RCC 7860 (cell line): ENCODE measurements at regions not wholly inside any gene's neighbourhood (a gene's known extent, or its start where the extent isn't known, plus 50 kb on each side); places are given as distances from the start of the nearest gene placed in this dataset.
"Not testable (repeated sequence)": the region's sequence is repeated elsewhere in the genome, so short reads cannot be mapped to it uniquely, and the experiment has no call there.

Experiments used
- DNase-seq: peaks from one replicate; pipeline ENCODE4 v3.0.0-alpha.2; 2015; ENCODE audit warnings: low spot score
- FAIRE-seq: peaks from 2 replicates; lab custom pipeline; 2012; peaks lifted over from hg19 to GRCh38; lab: Jason Lieb, UNC

DNA sequence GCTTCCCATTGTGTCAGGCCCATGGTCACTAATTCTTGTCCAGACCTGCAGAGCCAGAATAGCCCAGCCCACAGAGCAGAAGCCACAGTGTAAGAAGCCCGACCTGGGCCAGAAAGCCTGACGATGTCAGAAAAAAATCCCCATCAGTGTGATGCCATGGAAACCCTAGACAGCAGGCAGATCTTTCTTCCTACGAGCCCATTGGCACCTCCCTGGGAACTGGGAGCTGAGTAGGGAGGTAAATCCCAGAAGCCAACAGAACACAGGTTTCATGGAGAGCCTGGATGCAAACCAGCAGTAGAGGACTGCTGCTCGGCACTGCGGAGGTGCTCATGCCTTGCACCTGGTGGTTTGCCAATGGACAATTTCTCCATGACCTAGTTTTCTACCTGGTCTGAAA is 82.2 kb upstream of the SLC22A16 start:
- FAIRE-seq (no peak), DNase-seq (no peak)

GRCh38 chr6:110557199-110557598 is 80.8 kb upstream of the SLC22A16 start:
- no peak for DNase-seq

DNA sequence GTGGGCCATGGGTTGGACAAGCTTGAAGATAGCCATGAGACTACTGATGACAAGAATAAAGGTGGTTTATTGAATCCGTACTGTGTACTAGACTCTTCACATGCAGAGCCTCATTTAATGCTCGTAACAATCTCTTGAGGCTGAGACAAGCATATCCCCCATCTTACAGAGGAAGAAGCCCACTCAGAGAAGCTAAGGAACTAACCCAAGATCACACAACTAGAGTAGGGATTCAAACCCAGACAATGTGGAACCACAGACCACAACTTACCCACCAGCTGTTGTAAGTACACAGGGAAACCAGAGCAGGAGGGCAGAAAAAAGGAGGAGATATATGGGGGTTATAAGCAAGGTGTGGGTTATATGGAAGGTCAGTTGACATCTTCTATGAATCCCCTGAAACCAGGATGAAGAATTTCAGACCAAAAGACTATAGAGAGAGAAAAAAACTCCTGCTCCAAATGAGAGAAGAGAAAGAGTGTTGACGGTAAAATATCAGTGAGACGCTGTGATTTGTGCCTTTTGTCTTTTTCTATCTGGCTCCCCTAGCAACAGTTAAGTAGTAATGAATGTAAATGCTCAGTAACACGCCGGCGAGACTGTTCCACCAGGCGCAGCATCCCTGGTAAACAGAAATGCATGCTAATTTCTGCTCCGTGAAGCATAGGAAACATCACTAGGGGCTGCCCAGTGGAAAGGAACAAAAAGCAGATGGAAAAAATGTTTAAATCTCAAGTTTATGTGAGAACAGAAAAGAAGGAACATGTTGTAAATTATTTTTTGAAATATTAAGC is 80.1 kb upstream of the SLC22A16 start:
- no peak for FAIRE-seq
- DNase-seq, result no peak

More at GRCh38 chr6:110557199-110557598, 80.8 kb upstream of the SLC22A16 start:
- no peak for FAIRE-seq

GRCh38 chr6:110554966-110555460 is 78.6 kb upstream of the SLC22A16 start:
- no peak for DNase-seq
- FAIRE-seq, result no peak

DNA sequence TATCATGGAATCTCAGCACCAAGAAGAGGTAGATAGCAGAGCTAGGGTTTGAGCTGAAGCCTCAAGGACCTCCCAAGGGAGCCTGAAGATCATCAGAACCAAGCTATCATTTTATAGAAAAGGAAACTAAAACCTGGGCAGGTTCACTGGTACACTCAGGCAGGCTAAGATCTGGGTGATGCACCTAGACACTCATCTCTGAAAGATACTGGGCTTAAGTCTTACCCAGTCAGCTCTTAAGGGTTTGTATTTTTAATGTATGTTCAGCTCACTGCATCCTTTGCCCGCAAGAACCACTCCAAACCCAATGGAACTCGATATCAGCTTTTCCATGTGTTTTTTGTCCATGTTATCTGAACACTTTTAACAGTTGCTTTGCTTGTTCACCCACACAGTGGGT is 78.0 kb upstream of the SLC22A16 start:
- no peak for DNase-seq
- no peak for FAIRE-seq

DNA sequence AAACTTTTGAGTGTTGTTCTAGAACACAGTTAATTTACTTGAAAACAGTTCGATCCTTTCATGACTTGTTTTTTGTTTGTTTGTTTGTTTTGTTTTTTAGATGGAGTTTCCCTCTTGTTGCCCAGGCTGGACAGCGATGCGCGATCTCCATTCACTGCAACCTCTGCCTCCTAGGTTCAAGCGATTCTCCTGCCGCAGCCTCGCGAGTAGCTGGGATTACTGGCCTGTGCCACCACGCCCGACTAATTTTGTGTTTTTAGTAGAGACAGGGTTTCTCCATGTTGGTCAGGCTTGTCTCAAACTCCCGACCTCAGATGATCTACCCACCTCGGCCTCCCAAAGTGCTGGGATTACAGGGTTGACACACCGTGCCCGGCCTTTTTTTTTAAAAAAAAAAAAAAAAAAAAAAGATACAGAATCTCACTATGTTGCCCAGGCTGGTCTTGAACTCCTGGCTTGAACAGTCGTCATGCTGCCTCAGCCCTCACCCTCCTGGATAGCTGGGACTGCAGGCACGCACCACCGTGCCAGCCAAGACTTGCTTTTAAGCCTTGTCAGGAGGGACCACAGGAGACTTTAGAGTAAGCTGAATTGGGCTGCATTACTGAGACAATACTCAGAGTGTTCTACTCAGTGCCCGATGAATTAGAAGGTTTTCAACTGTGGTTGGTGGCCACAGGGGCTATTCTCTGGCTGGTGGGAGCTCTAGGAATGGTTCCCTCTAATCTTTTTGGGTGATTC is 76.7 kb upstream of the SLC22A16 start:
- FAIRE-seq, result no peak

DNA sequence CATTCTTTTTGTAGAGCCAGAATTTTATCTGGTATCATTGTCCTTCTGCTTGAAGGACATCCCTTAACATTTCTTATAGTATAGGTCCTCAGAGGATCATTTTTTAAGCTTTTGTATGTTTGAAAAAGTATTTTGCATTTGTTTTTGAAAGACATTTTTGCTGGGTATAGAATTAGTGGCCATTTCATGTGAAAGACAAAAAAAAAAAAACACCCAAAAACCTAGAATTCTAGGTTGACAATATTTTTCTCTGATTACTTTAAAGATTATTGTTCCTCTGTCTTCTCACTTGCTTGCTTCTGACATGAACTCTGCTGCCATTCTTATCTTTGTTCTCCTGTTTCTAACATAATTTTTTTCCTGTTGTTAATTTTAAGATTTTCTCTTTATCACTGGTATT is 75.7 kb upstream of the SLC22A16 start:
- DNase-seq (no peak), FAIRE-seq (no peak)

More for the DNA sequence above, 76.7 kb upstream of the SLC22A16 start:
- DNase-seq, result no peak

GRCh38 chr6:110551088-110551487 is 74.7 kb upstream of the SLC22A16 start:
- FAIRE-seq (no peak), DNase-seq (no peak)

GRCh38 chr6:110550353-110550752 is 73.9 kb upstream of the SLC22A16 start:
- DNase-seq, result no peak
- FAIRE-seq, result no peak

DNA sequence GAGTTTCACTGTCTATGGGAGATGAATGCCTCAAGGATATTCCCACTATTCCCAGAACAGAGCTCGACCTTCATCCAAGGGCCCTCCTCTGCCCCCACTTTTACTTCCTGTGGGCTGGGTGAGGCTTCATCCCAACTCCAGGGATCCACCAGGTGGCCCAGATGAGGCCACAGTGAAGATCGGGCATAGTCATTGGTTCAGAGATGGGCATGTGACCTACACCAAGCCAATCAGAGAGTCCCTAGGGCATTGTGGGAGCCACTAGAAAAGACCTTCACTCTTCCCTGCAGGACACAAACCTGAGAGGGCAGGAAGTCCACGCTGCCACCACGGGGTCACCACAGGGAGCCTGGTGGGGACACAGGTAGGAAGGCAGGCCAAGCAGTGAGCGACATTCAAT is 72.9 kb upstream of the SLC22A16 start:
- DNase-seq, result no peak
- no peak for FAIRE-seq

DNA sequence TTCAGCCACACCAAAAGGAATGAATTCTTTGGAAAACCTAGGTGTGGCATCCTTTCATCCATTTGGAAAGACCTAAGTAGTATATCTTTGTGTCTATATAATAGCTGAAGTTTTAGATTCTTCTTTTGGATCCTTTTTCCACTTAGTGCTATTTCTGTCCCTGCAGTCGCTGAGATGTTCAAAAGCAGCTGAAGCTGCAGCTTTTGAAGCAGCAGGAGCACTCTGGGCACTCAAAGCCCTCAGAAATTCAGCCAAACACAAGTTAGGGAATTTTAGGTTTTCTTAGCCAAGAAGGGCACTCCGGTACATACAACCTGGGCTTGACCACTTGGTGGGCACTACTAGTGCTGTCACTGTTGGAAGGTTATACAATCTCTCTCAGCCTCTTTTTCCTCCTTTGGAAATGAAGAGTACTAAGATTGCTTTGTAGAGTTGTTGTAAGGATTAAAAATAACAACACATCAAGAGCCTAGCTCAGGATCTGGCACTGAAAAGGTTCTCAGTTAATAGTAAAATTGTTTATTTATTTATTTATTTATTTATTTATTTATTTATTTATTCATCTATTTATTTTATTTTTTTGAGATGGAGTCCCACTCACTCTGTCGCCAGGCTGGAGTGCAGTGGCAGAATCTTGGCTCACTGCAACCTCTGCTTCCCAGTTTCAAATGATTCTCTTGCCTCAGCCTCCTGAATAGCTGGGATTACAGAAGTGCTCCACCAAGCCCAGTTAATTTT is 71.9 kb upstream of the SLC22A16 start:
- FAIRE-seq (no peak), DNase-seq (no peak)

DNA sequence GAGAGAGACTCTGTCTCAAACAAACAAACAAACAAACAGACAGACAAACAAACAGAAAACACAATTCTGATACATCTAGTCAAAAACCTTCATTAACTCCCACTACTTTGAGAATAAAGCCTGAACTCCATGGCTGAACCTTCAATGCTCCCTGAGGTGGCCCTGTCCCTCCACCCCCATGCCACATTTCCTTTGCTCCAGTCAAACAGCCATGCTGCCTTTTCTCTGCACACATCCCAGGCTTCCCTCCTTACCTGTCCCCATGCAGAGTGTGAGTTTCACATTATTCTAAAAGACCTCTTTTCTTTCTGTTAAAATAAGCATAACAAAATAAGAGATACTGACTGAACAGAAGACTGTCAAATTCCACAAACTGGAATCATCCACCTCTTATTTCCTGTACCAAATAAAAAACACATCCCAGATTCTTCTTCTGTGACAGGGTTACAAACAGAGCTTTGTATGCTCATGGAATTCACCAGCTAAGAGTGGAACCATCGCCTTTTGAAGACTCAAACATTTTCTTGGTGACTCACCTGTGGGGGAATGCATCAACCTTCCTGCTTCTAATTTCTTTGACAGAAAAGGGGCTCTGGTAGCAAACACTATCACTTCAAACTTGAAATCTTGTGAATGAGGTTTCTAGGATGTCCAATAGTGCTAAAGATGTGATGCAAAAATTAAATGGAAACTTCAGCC is 71.0 kb upstream of the SLC22A16 start:
- FAIRE-seq (no peak), DNase-seq (peak; percentile 47)

GRCh38 chr6:110545081-110545872 is 68.9 kb upstream of the SLC22A16 start:
- no peak for FAIRE-seq

DNA sequence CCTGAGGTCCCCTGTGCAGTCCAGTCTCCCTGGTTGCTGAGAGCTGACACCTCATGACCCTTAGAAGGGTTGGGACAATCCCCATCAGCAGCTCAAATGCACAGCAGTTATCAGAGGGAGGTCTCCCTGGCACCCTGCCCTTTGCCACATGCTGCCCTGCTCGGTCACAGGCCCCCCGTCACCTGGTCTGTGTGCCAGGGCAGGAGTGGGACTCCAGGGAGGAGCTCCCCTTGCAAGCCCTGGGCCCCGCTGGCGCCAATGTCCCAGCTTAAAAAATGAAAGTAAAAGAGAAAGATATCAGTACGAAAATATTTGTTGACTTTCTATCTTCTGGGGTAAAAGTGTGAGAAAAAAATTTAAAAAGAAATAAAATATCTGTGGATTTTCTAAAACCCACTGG is 68.1 kb upstream of the SLC22A16 start:
- FAIRE-seq (no peak), DNase-seq (no peak)

More at GRCh38 chr6:110545081-110545872, 68.9 kb upstream of the SLC22A16 start:
- DNase-seq, result no peak

- FAIRE-seq (no peak), DNase-seq (no peak)
Measured at GRCh38 chr6:110543106-110543505, 66.7 kb upstream of the SLC22A16 start.

- DNase-seq, result no peak
- FAIRE-seq, result no peak
Measured at GRCh38 chr6:110542311-110543024, 66.1 kb upstream of the SLC22A16 start.

- DNase-seq (no peak), FAIRE-seq (no peak)
Measured at GRCh38 chr6:110541701-110542309, 65.4 kb upstream of the SLC22A16 start.

DNA sequence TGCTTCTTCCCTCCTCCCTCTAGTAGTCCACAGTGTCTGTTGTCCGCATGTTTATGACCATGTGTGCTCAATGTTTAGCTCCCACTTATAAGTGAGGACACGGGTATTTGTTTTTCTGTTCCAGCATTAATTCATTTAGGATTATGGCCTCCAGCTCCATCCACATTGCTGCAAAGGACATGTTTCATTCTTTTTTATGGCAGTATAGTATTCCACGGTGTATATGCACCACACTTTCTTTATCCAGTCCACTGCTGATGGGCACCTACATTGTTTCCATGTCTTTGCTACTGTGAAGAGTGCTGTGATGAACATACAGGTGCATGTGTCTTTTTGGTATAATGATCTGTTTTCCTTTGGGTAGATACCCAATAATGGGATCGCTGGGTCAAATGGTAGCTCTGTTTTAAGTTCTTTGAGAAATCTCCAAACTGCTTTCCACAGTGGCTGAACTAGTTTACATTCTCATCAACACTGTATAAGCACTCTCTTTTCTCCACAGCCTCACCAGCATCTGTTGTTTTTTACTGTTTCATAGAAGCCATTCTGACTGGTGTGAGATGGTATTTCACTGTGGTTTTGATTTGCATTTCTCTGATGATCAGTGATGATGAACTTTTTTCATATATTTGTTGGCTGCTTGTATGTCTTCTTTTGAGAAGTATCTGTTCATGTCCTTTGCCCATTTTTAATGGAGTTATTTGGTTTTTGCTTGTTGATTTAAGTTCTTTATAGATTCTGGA is 63.0 kb upstream of the SLC22A16 start:
- FAIRE-seq, DNase-seq: not testable (repeated sequence)
